Cardiac fibroblast (primary cell): ENCODE measurements at regions not wholly inside any gene's neighbourhood (a gene's known extent, or its start where the extent isn't known, plus 50 kb on each side); places are given as distances from the start of the nearest gene placed in this dataset.
"Not testable (repeated sequence)": the region's sequence is repeated elsewhere in the genome, so short reads cannot be mapped to it uniquely, and the experiment has no call there.

ENCODE experiments used
- DNase-seq, 2 donors: peaks; one replicate each; pipeline versions ENCODE4 v3.0.0 to v3.0.0-alpha.2; 2010; ENCODE audit warnings: low read depth in 2 of 2
- H3K4me3 ChIP-seq, 2 donors: replicated peaks in 1 of 2; 1 replicate in 1 of 2; 2 replicates in 1 of 2; pipeline ENCODE4 v1.5.1; 2011; ENCODE audit warnings: low read depth in 2 of 2, low read length in 2 of 2, mild to moderate bottlenecking in 2 of 2, moderate library complexity in 1 of 2
- TF ChIP-seq, protein P1 (sequence below): IDR thresholded peaks from one replicate; pipeline ENCODE4 v1.5.1; 2011; ENCODE audit warnings: low read depth, mild to moderate bottlenecking, low read length, inconsistent platforms

DNA sequence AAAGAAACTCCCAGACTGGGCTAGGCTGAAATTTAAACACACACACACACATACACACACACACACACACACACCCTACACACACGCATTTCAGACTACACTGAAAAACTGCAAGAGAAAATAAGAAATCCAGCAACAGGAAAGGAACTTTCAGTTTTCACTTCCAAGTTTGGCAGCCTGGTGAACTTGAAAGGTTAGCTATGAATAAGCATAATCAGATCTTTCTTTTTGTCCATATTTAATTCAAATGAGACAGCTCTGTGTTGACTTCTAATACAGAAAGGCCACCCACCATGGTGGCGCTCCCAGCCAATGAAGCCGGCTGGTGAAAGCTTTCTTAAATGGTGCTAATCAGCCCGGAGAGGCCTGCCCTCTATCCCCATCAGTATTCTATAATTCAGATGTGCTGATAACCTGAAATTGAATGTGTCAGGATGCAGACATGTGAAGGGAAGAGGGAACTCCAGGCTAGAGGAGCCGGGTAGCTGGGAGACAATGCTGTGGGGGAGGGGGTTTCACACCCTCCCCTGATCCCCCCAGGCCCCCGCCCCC is 108.3 kb upstream of the ZNF536 start:
- TF ChIP-seq, protein P1, sequence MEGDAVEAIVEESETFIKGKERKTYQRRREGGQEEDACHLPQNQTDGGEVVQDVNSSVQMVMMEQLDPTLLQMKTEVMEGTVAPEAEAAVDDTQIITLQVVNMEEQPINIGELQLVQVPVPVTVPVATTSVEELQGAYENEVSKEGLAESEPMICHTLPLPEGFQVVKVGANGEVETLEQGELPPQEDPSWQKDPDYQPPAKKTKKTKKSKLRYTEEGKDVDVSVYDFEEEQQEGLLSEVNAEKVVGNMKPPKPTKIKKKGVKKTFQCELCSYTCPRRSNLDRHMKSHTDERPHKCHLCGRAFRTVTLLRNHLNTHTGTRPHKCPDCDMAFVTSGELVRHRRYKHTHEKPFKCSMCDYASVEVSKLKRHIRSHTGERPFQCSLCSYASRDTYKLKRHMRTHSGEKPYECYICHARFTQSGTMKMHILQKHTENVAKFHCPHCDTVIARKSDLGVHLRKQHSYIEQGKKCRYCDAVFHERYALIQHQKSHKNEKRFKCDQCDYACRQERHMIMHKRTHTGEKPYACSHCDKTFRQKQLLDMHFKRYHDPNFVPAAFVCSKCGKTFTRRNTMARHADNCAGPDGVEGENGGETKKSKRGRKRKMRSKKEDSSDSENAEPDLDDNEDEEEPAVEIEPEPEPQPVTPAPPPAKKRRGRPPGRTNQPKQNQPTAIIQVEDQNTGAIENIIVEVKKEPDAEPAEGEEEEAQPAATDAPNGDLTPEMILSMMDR = no peak
- no peak for DNase-seq
- no peak overlapping the region for H3K4me3 ChIP-seq

DNA sequence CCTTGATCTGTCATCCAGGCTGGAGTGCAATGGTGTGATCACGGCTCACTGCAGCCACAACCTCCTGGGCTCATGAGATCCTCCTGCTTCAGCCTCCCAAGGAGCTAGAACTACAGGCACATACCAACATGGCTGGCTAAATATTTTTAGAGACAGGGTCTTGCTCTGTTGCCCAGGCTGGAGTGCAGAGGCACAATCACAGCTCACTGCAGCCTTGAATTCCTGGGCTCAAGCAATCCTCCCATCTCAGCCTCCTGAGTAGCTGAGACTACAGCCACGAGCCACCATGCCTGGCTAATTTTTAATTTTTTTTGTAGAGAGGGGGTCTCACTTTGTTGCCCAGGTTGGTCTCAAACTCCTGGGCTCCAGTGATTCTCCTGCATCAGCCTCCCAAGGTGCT is 106.3 kb upstream of the ZNF536 start:
- DNase-seq = not testable (repeated sequence)

DNA sequence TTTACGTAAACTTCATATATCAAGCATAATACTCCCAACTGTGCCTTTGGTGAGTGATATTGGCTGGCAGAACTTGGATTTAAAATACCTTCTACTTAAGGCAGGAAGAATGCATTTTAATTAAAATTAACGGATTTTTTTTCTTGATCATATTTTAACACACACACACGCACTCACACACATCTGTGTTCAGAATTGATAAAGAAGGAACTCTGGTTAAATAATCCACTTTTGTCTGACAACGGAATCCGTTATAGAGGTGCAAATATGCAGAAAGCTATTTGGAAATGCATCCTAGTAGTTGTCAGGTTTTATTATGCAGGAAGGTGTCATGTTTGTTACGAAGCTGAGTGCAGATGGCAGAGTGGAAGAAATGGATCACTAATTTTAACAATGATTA is 105.5 kb upstream of the ZNF536 start:
- H3K4me3 ChIP-seq = no peak overlapping the region
- DNase-seq = no peak
- TF ChIP-seq, protein P1 = no peak

More for the DNA sequence above, 106.3 kb upstream of the ZNF536 start:
- not testable (repeated sequence) for H3K4me3 ChIP-seq

DNA sequence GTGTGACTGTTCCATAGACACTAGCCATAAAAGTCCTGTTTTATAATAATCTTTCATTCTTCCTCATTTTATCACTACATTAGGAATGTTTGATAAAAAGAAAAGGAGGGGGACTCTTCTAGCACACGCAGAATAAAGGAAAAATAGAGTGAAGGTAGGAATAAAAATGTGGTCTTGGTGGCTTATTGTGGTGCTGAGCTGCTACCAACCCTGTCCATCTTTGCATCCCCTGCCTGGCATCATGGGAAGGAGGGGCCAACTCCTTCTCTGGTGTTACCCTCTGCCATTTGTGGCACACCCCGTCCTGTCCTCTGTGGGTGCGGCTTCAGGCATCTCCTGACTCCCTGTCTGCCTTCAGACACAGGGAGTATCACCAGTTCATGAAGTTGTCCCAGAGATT is 104.9 kb upstream of the ZNF536 start:
- TF ChIP-seq, protein P1 = no peak
- DNase-seq = no peak
- no peak overlapping the region for H3K4me3 ChIP-seq

DNA sequence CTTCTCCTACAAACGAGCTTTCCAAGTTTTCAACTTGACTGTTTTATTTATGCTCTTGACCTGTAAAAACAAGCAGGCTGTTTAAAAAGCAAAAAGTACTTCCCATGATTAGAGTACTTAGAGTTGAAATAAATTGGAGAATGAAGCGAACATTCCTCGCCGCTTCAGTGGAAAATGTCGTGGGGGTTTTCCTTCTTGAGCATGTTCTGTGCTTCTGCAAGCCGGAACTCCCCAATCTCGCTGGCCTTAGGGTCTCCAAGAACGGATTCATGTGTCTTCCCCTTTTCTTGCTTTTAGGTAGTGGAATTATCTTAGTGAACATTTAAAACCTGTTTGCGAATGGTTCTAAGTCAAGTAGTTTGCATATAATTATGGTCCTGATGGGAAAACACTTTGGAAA is 103.6 kb upstream of the ZNF536 start:
- TF ChIP-seq, protein P1 = no peak
- no peak overlapping the region for H3K4me3 ChIP-seq
- DNase-seq = no peak

DNA sequence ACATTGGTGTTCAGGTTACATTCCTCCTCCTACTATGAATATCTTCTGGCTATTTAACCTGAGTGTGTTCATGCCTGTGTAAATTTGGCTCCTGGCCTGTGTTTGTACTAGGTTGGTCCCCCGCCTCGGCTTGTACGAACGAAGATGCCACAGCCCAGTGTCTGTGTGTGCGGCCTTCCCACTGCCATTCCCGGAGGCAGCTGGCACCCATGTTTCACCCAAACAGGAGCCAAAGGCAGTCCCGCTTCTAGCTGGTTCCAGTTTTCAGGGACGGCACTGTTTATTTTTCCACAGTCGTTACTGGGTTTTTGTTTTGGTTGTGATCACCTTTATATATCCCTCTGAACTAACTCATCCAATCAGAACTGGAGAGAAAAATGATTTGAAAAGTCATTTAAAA is 102.5 kb upstream of the ZNF536 start:
- no peak overlapping the region for H3K4me3 ChIP-seq
- DNase-seq = no peak
- TF ChIP-seq, protein P1 = no peak

DNA sequence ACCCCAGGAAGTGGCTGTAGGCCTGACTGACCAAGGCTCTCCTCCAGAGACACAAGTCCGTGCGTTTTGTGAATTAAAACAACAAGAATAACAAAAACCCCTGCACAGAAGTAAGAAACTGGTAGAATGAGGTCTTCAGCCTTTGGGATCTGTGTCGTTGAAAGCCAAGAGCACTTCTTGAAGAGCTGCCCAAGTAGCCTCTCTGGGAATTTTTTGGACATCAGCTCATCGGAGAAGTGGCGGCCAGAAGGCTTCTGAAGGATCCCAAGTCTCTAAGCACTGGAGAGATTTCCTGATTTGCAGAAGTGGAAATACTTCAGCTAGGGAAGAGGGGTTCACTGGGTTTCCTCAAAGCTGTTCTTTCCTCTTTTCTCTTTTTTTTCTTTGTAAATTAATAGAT is 100.4 kb upstream of the ZNF536 start:
- TF ChIP-seq, protein P1 = no peak

More for the DNA sequence above, 100.4 kb upstream of the ZNF536 start:
- no peak overlapping the region for H3K4me3 ChIP-seq
- DNase-seq = no peak
